BLaER1 (cell line): ENCODE measurements at regions not wholly inside any gene's neighbourhood (a gene's known extent, or its start where the extent isn't known, plus 50 kb on each side); places are given as distances from the start of the nearest gene placed in this dataset.

Source experiments
- H3K27ac ChIP-seq: shearing (Covaris generic); formaldehyde crosslinking; 2 replicates; pipeline ENCODE4 v1.8.1; 2022
- H3K27me3 ChIP-seq: shearing (Covaris generic); formaldehyde crosslinking; 2 replicates; pipeline ENCODE4 v1.8.1; 2022
- H3K36me3 ChIP-seq: shearing (Covaris generic); formaldehyde crosslinking; 2 replicates; pipeline ENCODE4 v1.8.1; 2022
- H3K4me1 ChIP-seq: shearing (Covaris generic); formaldehyde crosslinking; 2 replicates; pipeline ENCODE4 v1.8.1; 2022
- H3K4me2 ChIP-seq: shearing (Covaris generic); formaldehyde crosslinking; 2 replicates; pipeline ENCODE4 v1.8.1; 2022
- H3K4me3 ChIP-seq: shearing (Covaris generic); formaldehyde crosslinking; 2 replicates; pipeline ENCODE4 v1.8.1; 2022
- H3K9ac ChIP-seq: shearing (Covaris generic); formaldehyde crosslinking; 2 replicates; pipeline ENCODE4 v1.8.1; 2022
- H3K9me3 ChIP-seq: shearing (Covaris generic); formaldehyde crosslinking; 2 replicates; pipeline ENCODE4 v1.8.1; 2022
- H4K20me1 ChIP-seq: shearing (Covaris generic); formaldehyde crosslinking; 2 replicates; pipeline ENCODE4 v1.8.1; 2022
- Cebpa-rat ChIP-seq: shearing (Covaris generic); IDR thresholded peaks from 2 replicates; pipeline ENCODE4 v1.8.1; 2022

DNA sequence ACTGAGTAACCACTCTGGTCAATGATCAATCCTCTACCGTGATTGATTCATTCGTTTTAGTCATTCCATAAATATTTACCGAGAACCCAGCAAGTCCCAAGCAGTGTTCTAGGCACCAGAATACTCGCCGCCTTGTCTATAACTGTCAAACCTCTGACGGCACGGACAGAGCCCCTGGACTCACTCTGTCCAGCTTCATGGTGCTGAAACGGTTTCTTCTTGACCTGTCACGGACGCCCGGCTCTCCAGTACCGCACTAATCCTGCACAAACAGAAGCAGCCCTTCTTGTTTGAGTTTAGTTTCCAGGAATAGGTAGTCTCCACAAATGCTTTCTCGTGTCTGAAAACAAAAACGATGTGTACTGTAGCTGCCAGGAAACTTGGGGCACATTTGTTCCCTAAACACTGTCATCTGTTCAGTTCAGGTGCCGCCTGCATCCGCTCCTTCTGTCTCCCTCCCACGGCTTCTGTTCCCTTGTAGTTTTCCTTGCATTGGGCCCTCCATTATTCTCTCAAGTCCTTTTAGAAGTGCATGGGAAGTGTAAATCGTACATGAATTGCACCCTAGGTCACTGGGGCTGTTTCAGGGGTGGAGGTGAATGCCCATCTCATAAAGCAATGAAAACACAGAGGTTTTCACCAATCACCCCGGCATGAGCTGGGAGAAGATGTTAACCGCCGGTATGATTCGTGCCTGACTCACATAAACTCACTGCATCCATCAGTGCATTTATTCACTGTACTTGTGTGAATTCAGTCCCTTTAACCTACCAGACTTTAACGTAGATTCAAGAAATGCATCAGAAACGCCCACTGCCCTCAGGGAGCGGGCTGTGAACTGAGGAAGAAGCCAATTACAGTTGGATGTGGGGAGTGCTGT is 209.3 kb upstream of the CDH4 start:
- no peak overlapping the region for H3K4me3 ChIP-seq
- H4K20me1 ChIP-seq, result no peaks in the 10 kb centered on the region
- no peaks in the 10 kb centered on the region for H3K27me3 ChIP-seq
- H3K36me3 ChIP-seq, result no peaks in the 10 kb centered on the region
- H3K4me2 ChIP-seq, result no peak overlapping the region
- no peak for TF ChIP-seq Cebpa-rat
- no peak overlapping the region for H3K9ac ChIP-seq
- no peak overlapping the region for H3K27ac ChIP-seq
- H3K9me3 ChIP-seq, result peaks cover 2% of the 10 kb centered on the region; the same call in 1 of the 2 replicates
- H3K4me1 ChIP-seq, result peaks cover 6% of the 10 kb centered on the region; the same call in 1 of the 2 replicates

- TF ChIP-seq Cebpa-rat, result no peak
- Histone ChIP-seq H3K9ac (no peak overlapping the region), H3K4me3 (no peak overlapping the region), H3K27me3 (no peaks in the 10 kb centered on the region), H3K27ac (no peak overlapping the region), H3K36me3 (no peaks in the 10 kb centered on the region), H4K20me1 (no peaks in the 10 kb centered on the region), H3K4me1 (peaks cover 6% of the 10 kb centered on the region; the same call in 1 of the 2 replicates), H3K9me3 (no peaks in the 10 kb centered on the region), H3K4me2 (no peak overlapping the region)
Observed at GRCh38 chr20:61043681-61044080, 208.4 kb upstream of the CDH4 start.

- no peaks in the 10 kb centered on the region for H3K27me3 ChIP-seq
Observed at GRCh38 chr20:61044499-61044898, 207.6 kb upstream of the CDH4 start.

DNA sequence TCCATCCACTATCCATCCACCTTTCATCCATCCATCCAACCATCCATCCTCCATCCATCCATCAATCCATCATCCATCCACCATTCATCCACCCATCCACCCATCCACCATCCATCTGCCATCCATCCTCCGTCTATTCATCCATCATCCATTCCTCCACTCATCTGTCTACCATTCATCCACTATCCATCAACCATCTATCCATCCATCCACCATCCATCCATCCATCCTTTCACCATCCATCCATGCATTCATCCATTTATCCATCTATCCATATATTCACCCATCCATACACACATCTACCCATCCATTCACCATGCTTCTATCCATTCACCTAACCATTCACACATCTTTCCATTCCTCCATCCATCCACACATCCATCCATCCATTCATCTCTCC is 207.0 kb upstream of the CDH4 start:
- no peak overlapping the region for H3K4me3 ChIP-seq
- H3K4me2 ChIP-seq, result no peak overlapping the region
- H4K20me1 ChIP-seq, result no peaks in the 10 kb centered on the region
- no peaks in the 10 kb centered on the region for H3K36me3 ChIP-seq
- H3K9ac ChIP-seq, result no peak overlapping the region
- H3K4me1 ChIP-seq, result peaks cover 6% of the 10 kb centered on the region; the same call in 1 of the 2 replicates
- no peaks in the 10 kb centered on the region for H3K9me3 ChIP-seq
- no peaks in the 10 kb centered on the region for H3K27me3 ChIP-seq
- no peak overlapping the region for H3K27ac ChIP-seq
- no peak for TF ChIP-seq Cebpa-rat

More at GRCh38 chr20:61044499-61044898, 207.6 kb upstream of the CDH4 start:
- Histone ChIP-seq H3K9ac (no peak overlapping the region), H4K20me1 (no peaks in the 10 kb centered on the region), H3K27ac (no peak overlapping the region), H3K4me2 (no peak overlapping the region), H3K4me3 (no peak overlapping the region), H3K9me3 (no peaks in the 10 kb centered on the region), H3K4me1 (peaks cover 6% of the 10 kb centered on the region; the same call in 1 of the 2 replicates), H3K36me3 (no peaks in the 10 kb centered on the region)
- TF ChIP-seq Cebpa-rat, result no peak

DNA sequence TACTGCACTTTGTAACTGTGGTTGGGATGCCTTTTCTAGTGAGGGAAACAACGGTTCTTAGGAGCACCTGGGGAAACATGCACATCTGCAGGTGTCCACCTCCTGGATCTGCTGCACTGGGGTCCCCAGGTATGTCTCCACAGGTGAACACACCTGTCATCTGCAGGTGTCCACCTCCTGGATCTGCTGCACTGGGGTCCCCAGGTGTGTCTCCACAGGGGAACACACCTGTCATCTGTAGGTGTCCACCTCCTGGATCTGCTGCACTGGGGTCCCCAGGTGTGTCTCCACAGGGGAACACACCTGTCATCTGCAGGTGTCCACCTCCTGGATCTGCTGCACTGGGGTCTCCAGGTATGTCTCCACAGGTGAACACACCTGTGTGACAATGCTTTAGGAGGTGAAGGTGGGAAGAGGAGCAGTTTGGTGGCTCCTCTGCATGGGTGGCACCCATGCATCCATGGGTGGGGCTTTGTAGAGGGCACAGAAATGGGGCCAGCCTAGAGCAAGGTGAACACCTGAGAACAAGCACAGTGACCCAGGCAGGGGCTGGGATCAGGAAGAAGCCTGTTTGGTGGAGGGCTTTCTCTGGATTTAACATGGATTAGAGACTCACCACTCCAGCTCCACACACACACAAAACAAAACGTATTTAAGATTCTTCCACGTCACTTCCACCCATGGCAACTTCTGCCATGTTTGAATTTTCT is 206.0 kb upstream of the CDH4 start:
- Histone ChIP-seq H3K4me1 (peaks cover 6% of the 10 kb centered on the region; the same call in 1 of the 2 replicates), H3K9me3 (no peaks in the 10 kb centered on the region), H4K20me1 (no peaks in the 10 kb centered on the region), H3K9ac (no peak overlapping the region), H3K36me3 (no peaks in the 10 kb centered on the region), H3K27ac (no peak overlapping the region), H3K4me2 (no peak overlapping the region), H3K4me3 (no peak overlapping the region), H3K27me3 (no peaks in the 10 kb centered on the region)
- no peak for TF ChIP-seq Cebpa-rat

DNA sequence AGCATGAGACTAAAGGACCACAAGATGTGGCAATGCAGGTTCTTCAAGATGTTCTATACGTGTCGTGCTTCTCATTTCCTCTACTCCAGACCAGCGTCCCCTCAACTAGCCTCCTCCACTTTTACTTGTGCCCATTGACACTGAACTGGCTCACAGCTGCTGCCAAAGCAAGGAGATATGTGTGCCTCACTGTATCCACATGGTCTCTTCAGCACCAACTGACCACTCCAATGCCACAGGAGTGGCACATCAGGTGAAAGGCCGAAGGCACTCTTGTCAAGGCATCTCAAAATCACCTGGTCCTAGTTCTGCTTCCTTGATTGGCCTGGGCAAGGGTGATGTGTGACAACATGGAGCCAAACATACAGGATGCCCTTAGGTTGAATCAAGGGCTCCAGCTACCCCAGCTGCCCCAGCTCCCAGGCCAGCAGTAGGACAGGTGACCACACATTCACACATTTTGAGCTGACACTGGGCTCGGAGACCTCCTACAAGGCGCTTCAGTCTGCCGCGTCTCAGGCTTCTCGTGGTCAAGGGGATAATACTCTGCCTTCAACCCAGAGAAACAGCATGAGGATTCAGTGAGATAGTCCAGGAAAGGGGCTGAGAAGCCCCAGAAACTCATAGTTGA is 205.2 kb upstream of the CDH4 start:
- no peak for TF ChIP-seq Cebpa-rat
- no peaks in the 10 kb centered on the region for H4K20me1 ChIP-seq

GRCh38 chr20:61047515-61047914 is 204.5 kb upstream of the CDH4 start:
- Histone ChIP-seq H3K27ac (no peak overlapping the region), H4K20me1 (no peaks in the 10 kb centered on the region), H3K4me2 (no peak overlapping the region), H3K36me3 (no peaks in the 10 kb centered on the region), H3K4me3 (no peak overlapping the region), H3K9ac (no peak overlapping the region), H3K27me3 (no peaks in the 10 kb centered on the region), H3K9me3 (no peaks in the 10 kb centered on the region), H3K4me1 (peaks cover 15% of the 10 kb centered on the region; the same call in 1 of the 2 replicates)
- TF ChIP-seq Cebpa-rat, result no peak

More for the DNA sequence above, 205.2 kb upstream of the CDH4 start:
- H3K4me1 ChIP-seq, result peaks cover 8% of the 10 kb centered on the region; the same call in 1 of the 2 replicates
- H3K36me3 ChIP-seq, result no peaks in the 10 kb centered on the region
- no peak overlapping the region for H3K27ac ChIP-seq
- H3K27me3 ChIP-seq, result no peaks in the 10 kb centered on the region
- H3K9me3 ChIP-seq, result no peaks in the 10 kb centered on the region
- H3K4me3 ChIP-seq, result no peak overlapping the region
- H3K4me2 ChIP-seq, result no peak overlapping the region
- H3K9ac ChIP-seq, result no peak overlapping the region

DNA sequence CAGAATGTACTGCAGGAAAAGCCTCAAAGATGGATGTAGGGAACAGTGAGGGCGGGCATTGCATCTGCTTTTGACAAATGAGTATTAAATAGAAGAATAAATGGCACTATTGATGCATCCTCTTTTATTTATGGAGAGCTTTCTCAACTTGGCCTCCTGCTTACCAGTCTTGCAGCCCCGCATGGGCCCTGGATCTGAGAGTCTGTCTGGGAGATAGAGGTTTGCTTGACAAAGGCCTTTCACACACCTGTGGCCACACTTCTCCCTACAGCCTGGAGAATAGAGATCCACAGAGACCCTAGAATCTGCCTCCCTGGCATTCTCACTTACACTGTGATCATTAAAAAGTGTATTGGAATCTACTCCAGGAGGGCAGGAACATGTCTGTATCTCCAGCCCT is 203.8 kb upstream of the CDH4 start:
- Histone ChIP-seq H4K20me1 (no peaks in the 10 kb centered on the region), H3K27ac (no peak overlapping the region), H3K9ac (no peak overlapping the region), H3K4me2 (no peak overlapping the region), H3K36me3 (no peaks in the 10 kb centered on the region), H3K4me3 (no peak overlapping the region), H3K9me3 (no peaks in the 10 kb centered on the region), H3K4me1 (peaks cover 23% of the 10 kb centered on the region; the same call in 1 of the 2 replicates), H3K27me3 (no peaks in the 10 kb centered on the region)
- no peak for TF ChIP-seq Cebpa-rat

DNA sequence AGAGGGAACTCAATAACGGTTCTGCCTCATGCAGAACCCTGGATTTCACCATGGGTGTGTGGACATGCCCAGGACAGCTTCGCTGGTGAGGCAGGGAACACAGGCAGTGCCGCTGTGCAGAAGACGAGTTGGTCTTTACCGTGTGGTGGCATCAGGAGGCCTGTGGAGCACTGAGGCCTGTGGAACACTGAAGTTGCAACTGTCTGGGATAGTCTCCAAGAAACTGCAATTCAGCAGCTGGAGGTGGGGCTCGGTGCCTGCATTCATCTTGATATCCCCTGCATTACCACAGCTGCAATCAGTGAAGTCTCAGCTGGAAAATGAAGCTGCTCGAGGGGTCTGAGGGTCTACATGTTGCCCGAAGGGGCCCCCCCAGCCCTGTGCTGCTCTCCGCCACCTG is 202.4 kb upstream of the CDH4 start:
- no peaks in the 10 kb centered on the region for H4K20me1 ChIP-seq
- no peaks in the 10 kb centered on the region for H3K27me3 ChIP-seq
- H3K4me2 ChIP-seq, result no peak overlapping the region
- no peaks in the 10 kb centered on the region for H3K9me3 ChIP-seq
- no peak overlapping the region for H3K27ac ChIP-seq
- peaks cover 30% of the 10 kb centered on the region for H3K4me1 ChIP-seq
- TF ChIP-seq Cebpa-rat, result no peak
- no peak overlapping the region for H3K4me3 ChIP-seq
- H3K9ac ChIP-seq, result no peak overlapping the region
- H3K36me3 ChIP-seq, result no peaks in the 10 kb centered on the region
